ENCODE measurements at regions not wholly inside any gene's neighbourhood (a gene's known extent, or its start where the extent isn't known, plus 50 kb on each side); places are given as distances from the start of the nearest gene placed in this dataset.

DNA sequence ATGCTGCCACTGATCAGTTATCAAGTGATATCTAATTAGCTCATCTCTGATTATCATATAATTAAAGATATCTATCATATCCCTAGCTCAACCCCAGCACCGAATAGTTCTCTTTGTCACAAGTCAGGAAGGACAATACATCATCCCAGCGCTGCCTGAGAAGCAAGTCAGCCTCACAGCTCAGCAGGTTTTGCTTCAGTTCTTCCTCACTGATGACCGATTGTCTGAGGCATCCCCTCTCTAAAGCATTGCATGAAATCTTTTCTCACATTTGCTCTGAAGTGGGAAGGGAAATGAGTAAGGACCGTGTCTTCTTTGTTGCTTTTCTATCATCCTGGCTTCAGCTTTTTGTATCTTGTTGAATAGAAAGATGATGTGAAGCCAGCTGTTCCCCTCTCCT, 247.9 kb downstream of the CMPK2 start:
- no peak overlapping the region for H3K27ac Mint-ChIP-seq
- no peak overlapping the region for H3K23ac ChIP-seq (ENCODE audit: insufficient read length, low read depth, low read length)
- H3K4ac ChIP-seq (ENCODE audit: low read depth, low read length) = no peak overlapping the region
- H2BK5ac ChIP-seq (ENCODE audit: insufficient read length, low read length) = no peak overlapping the region
- H3K27me3 Mint-ChIP-seq (ENCODE audit: low read depth) = no peaks in the 10 kb centered on the region
- H3K36me3 Mint-ChIP-seq (ENCODE audit: insufficient read depth in 1 of 3, low read depth in 3 of 3) = peaks cover 0 to 6% (median 0%) of the 10 kb centered on the region in 3 experiments; a peak in 3 of 7 replicates
- no peak overlapping the region for H2BK12ac ChIP-seq (ENCODE audit: insufficient read length, low read depth, low read length)
- TF ChIP-seq, protein P1, sequence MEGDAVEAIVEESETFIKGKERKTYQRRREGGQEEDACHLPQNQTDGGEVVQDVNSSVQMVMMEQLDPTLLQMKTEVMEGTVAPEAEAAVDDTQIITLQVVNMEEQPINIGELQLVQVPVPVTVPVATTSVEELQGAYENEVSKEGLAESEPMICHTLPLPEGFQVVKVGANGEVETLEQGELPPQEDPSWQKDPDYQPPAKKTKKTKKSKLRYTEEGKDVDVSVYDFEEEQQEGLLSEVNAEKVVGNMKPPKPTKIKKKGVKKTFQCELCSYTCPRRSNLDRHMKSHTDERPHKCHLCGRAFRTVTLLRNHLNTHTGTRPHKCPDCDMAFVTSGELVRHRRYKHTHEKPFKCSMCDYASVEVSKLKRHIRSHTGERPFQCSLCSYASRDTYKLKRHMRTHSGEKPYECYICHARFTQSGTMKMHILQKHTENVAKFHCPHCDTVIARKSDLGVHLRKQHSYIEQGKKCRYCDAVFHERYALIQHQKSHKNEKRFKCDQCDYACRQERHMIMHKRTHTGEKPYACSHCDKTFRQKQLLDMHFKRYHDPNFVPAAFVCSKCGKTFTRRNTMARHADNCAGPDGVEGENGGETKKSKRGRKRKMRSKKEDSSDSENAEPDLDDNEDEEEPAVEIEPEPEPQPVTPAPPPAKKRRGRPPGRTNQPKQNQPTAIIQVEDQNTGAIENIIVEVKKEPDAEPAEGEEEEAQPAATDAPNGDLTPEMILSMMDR (conservative IDR thresholded peaks at IDR 0.05) = no peak
- no peak overlapping the region for H2BK20ac ChIP-seq (ENCODE audit: low read depth, low read length, poor library complexity, severe bottlenecking)
- WGBS (ENCODE audit: extremely low coverage, insufficient read length, low lambda C conversion rate) = no CpG with 5 or more reads among the region's 4 CpGs
- H3K9me3 Mint-ChIP-seq = peaks cover 5% of the 10 kb centered on the region in 2 experiments; a peak in 2 of 5 replicates
- H3K18ac ChIP-seq (ENCODE audit: insufficient read length, low read depth, low read length) = no peak overlapping the region
- H3K27ac ChIP-seq (ENCODE audit: insufficient read length, low read depth, low read length) = no peak overlapping the region
- H3K79me1 ChIP-seq (ENCODE audit: insufficient read depth, low read depth, low read length, poor library complexity, severe bottlenecking) = no peaks in the 10 kb centered on the region
- no peak overlapping the region for H2BK120ac ChIP-seq (ENCODE audit: low read depth, low read length, poor library complexity, severe bottlenecking)
- no peak overlapping the region for H2AK5ac ChIP-seq (ENCODE audit: insufficient read length, low read length)
- no peak overlapping the region for H3K56ac ChIP-seq (ENCODE audit: insufficient read length, low read depth, low read length)
- no peak overlapping the region for H2BK15ac ChIP-seq (ENCODE audit: low read depth, low read length)
- H3K4me1 ChIP-seq (ENCODE audit: insufficient read depth, low read length) = no peaks in the 10 kb centered on the region
- H3K4me3 Mint-ChIP-seq = no peak overlapping the region
- H4K5ac ChIP-seq (ENCODE audit: insufficient read length, low read depth, low read length) = no peak overlapping the region
- DNase-seq = no peak
- H4K8ac ChIP-seq (replicated peaks; ENCODE audit: insufficient read length, low read depth, low read length) = no peak overlapping the region
- H3K14ac ChIP-seq (ENCODE audit: insufficient read depth, low read length) = no peak overlapping the region
- no peak overlapping the region for H3K4me2 ChIP-seq (ENCODE audit: insufficient read depth, insufficient read length, low read length)
- peaks cover 0 to 5% of the 10 kb centered on the region in 2 experiments; a peak in 1 of 4 replicates for H3K4me1 Mint-ChIP-seq
- no peak overlapping the region for H3T11ph ChIP-seq (ENCODE audit: low read length)
- no peaks in the 10 kb centered on the region for H3K79me2 ChIP-seq (ENCODE audit: insufficient read depth, low read length)
- H3K27me3 ChIP-seq (ENCODE audit: insufficient read depth, low read length) = no peaks in the 10 kb centered on the region
- no peak overlapping the region for H4K91ac ChIP-seq (ENCODE audit: insufficient read length, low read depth, low read length)
- no peaks in the 10 kb centered on the region for H3K9me3 ChIP-seq (ENCODE audit: control insufficient read depth, low read depth, low read length)
- H3K9ac ChIP-seq (ENCODE audit: extremely low read depth, insufficient read length, low read length) = no peak overlapping the region
- H3K23me2 ChIP-seq (ENCODE audit: insufficient read length, low read depth, low read length, poor library complexity, severe bottlenecking) = no peaks in the 10 kb centered on the region
- H4K20me1 ChIP-seq (ENCODE audit: control insufficient read depth, insufficient read depth, insufficient read length) = no peaks in the 10 kb centered on the region
- no peak overlapping the region for H2AFZ ChIP-seq (ENCODE audit: low read length)

Data from H9 (cell line).